Osteocyte (in vitro differentiated cells): ENCODE measurements at regions not wholly inside any gene's neighbourhood (a gene's known extent, or its start where the extent isn't known, plus 50 kb on each side); places are given as distances from the start of the nearest gene placed in this dataset.

Experiments
- DNase-seq: peaks from one replicate; pipeline ENCODE4 v3.0.0; 2021; ENCODE audit warnings: mixed read lengths; ENCODE audit not compliant: unreplicated experiment; ENCODE audit errors: extremely low spot score
- H3K27ac Mint-ChIP-seq: one replicate; pipeline ENCODE4 v1.8.0; 2021; ENCODE audit warnings: mild to moderate bottlenecking, mixed read lengths; ENCODE audit not compliant: unreplicated experiment
- H3K27me3 Mint-ChIP-seq: one replicate; pipeline ENCODE4 v1.8.0; 2021; ENCODE audit warnings: mixed read lengths; ENCODE audit not compliant: unreplicated experiment
- H3K36me3 Mint-ChIP-seq: one replicate; pipeline ENCODE4 v1.8.0; 2021; ENCODE audit warnings: mixed read lengths; ENCODE audit not compliant: unreplicated experiment
- H3K4me1 Mint-ChIP-seq: one replicate; pipeline ENCODE4 v1.8.0; 2021; ENCODE audit warnings: mixed read lengths; ENCODE audit not compliant: unreplicated experiment
- H3K4me3 Mint-ChIP-seq: one replicate; pipeline ENCODE4 v1.8.0; 2021; ENCODE audit warnings: mild to moderate bottlenecking, moderate library complexity, mixed read lengths; ENCODE audit not compliant: unreplicated experiment
- H3K9me3 Mint-ChIP-seq: one replicate; pipeline ENCODE4 v1.8.0; 2021; ENCODE audit warnings: mixed read lengths; ENCODE audit not compliant: unreplicated experiment
- CTCF ChIP-seq: fragments of 200-600 bp; sonication (generic); IDR thresholded peaks from 2 replicates; pipeline ENCODE4 v1.5.0; 2021; ENCODE audit warnings: antibody characterized with exemption, mild to moderate bottlenecking, moderate library complexity

GRCh38 chr12:87866578-87867292, 162.5 kb downstream of the C12orf50 start:
- Mint-ChIP-seq H3K4me3 (no peak overlapping the region), H3K27ac (no peak overlapping the region), H3K9me3 (no peaks in the 10 kb centered on the region), H3K36me3 (no peaks in the 10 kb centered on the region), H3K27me3 (no peaks in the 10 kb centered on the region), H3K4me1 (peaks cover 23% of the 10 kb centered on the region)
- no peak for DNase-seq
- peak; percentile 48 for TF ChIP-seq CTCF

GRCh38 chr12:87861791-87862190, 167.4 kb downstream of the C12orf50 start:
- H3K4me1 Mint-ChIP-seq: peaks cover 33% of the 10 kb centered on the region
- no peaks in the 10 kb centered on the region for H3K27me3 Mint-ChIP-seq
- H3K9me3 Mint-ChIP-seq: no peaks in the 10 kb centered on the region

GRCh38 chr12:87853448-87854003, 175.7 kb downstream of the C12orf50 start:
- DNase-seq: no peak

More at GRCh38 chr12:87861791-87862190, 167.4 kb downstream of the C12orf50 start:
- no peaks in the 10 kb centered on the region for H3K36me3 Mint-ChIP-seq
- DNase-seq: no peak
- H3K4me3 Mint-ChIP-seq: no peak overlapping the region
- no peak for TF ChIP-seq CTCF
- peak overlapping the region; percentile 29 for H3K27ac Mint-ChIP-seq

GRCh38 chr12:87849074-87849473, 180.1 kb downstream of the C12orf50 start:
- TF ChIP-seq CTCF: no peak
- Mint-ChIP-seq H3K36me3 (no peaks in the 10 kb centered on the region), H3K27ac (no peak overlapping the region), H3K9me3 (peaks cover 4% of the 10 kb centered on the region), H3K27me3 (no peaks in the 10 kb centered on the region), H3K4me3 (no peak overlapping the region), H3K4me1 (peaks cover 18% of the 10 kb centered on the region)
- DNase-seq: no peak

More at GRCh38 chr12:87853448-87854003, 175.7 kb downstream of the C12orf50 start:
- H3K27ac Mint-ChIP-seq: no peak overlapping the region
- H3K27me3 Mint-ChIP-seq: no peaks in the 10 kb centered on the region
- H3K9me3 Mint-ChIP-seq: peaks cover 9% of the 10 kb centered on the region
- no peaks in the 10 kb centered on the region for H3K4me1 Mint-ChIP-seq
- no peaks in the 10 kb centered on the region for H3K36me3 Mint-ChIP-seq
- TF ChIP-seq CTCF: no peak
- H3K4me3 Mint-ChIP-seq: no peak overlapping the region

GRCh38 chr12:87848248-87848868, 180.8 kb downstream of the C12orf50 start:
- Mint-ChIP-seq H3K36me3 (no peaks in the 10 kb centered on the region), H3K4me1 (peaks cover 18% of the 10 kb centered on the region), H3K27me3 (no peaks in the 10 kb centered on the region), H3K27ac (no peak overlapping the region), H3K4me3 (no peak overlapping the region), H3K9me3 (no peaks in the 10 kb centered on the region)
- no peak for DNase-seq
- peak; percentile 90 for TF ChIP-seq CTCF
